HepG2 (cell line): ENCODE measurements at regions not wholly inside any gene's neighbourhood (a gene's known extent, or its start where the extent isn't known, plus 50 kb on each side); places are given as distances from the start of the nearest gene placed in this dataset.
A peak's percentile ranks its signal among the peaks of the same experiment; 100 is the strongest.

ENCODE experiments used
- EEA1 ChIP-seq: sonication (generic); formaldehyde crosslinking; IDR thresholded peaks from 2 replicates; pipeline ENCODE4 v1.5.1; 2020; ENCODE audit warnings: mild to moderate bottlenecking, missing genetic modification reagents, borderline replicate concordance
- ELK4 ChIP-seq: sonication (generic); formaldehyde crosslinking; IDR thresholded peaks from 2 replicates; pipeline ENCODE4 v1.9.0; 2021; ENCODE audit warnings: missing genetic modification reagents, borderline replicate concordance
- FOXA3 ChIP-seq: IDR thresholded peaks from 2 replicates; pipeline ENCODE4 v1.6.1; 2016; ENCODE audit warnings: missing genetic modification reagents, missing compliant biosample characterization
- FUBP1 ChIP-seq: sonication (generic); formaldehyde crosslinking; IDR thresholded peaks from 2 replicates; pipeline ENCODE4 v1.5.1; 2020; ENCODE audit warnings: missing genetic modification reagents, mild to moderate bottlenecking, borderline replicate concordance
- HDAC1 ChIP-seq: sonication (generic); formaldehyde crosslinking; IDR thresholded peaks from 2 replicates; pipeline ENCODE4 v1.5.1; 2020; ENCODE audit warnings: mild to moderate bottlenecking, missing genetic modification reagents
- HNF1B ChIP-seq: sonication (generic); formaldehyde crosslinking; IDR thresholded peaks from 2 replicates; pipeline ENCODE4 v1.5.1; 2020; ENCODE audit warnings: mild to moderate bottlenecking, moderate library complexity, missing genetic modification reagents
- ONECUT2 ChIP-seq: sonication (generic); formaldehyde crosslinking; IDR thresholded peaks from 2 replicates; pipeline ENCODE4 v1.4.0; 2020; ENCODE audit warnings: missing genetic modification reagents
- RNF219 ChIP-seq: sonication (generic); formaldehyde crosslinking; IDR thresholded peaks from 2 replicates; pipeline ENCODE4 v1.5.0; 2020; ENCODE audit warnings: mild to moderate bottlenecking, missing genetic modification reagents
- THAP8 ChIP-seq: sonication (generic); formaldehyde crosslinking; IDR thresholded peaks from 2 replicates; pipeline ENCODE4 v1.5.1; 2020; ENCODE audit warnings: missing genetic modification reagents, mild to moderate bottlenecking, borderline replicate concordance
- ZBTB7B ChIP-seq: sonication (generic); formaldehyde crosslinking; IDR thresholded peaks from 2 replicates; pipeline ENCODE4 v1.4.0; 2020; ENCODE audit warnings: missing genetic modification reagents
- ZEB1 ChIP-seq: IDR thresholded peaks from 2 replicates; pipeline ENCODE4 v1.6.1; 2012; ENCODE audit warnings: mild to moderate bottlenecking, low read depth, inconsistent platforms; ENCODE audit not compliant: insufficient replicate concordance
- ZNF354B ChIP-seq: sonication (generic); formaldehyde crosslinking; IDR thresholded peaks from 2 replicates; pipeline ENCODE4 v1.8.0; 2022; ENCODE audit warnings: mild to moderate bottlenecking, missing genetic modification reagents
- ZNF501 ChIP-seq: sonication (generic); formaldehyde crosslinking; IDR thresholded peaks from 2 replicates; pipeline ENCODE4 v1.5.1; 2020; ENCODE audit warnings: mild to moderate bottlenecking, moderate library complexity, missing genetic modification reagents
- ZNF558 ChIP-seq: sonication (generic); formaldehyde crosslinking; IDR thresholded peaks from 2 replicates; pipeline ENCODE4 v1.9.0; 2022; ENCODE audit warnings: mild to moderate bottlenecking, missing genetic modification reagents, borderline replicate concordance
- ZNF710 ChIP-seq: sonication (generic); formaldehyde crosslinking; IDR thresholded peaks from 2 replicates; pipeline ENCODE4 v1.5.0; 2020; ENCODE audit warnings: mild to moderate bottlenecking, missing genetic modification reagents, borderline replicate concordance
- ZNF766 ChIP-seq: sonication (generic); formaldehyde crosslinking; IDR thresholded peaks from 2 replicates; pipeline ENCODE4 v1.5.0; 2020; ENCODE audit warnings: missing genetic modification reagents, borderline replicate concordance
- ZSCAN20 ChIP-seq: sonication (generic); formaldehyde crosslinking; IDR thresholded peaks from 2 replicates; pipeline ENCODE4 v1.4.0; 2020; ENCODE audit warnings: missing genetic modification reagents, mild to moderate bottlenecking, borderline replicate concordance
- ZSCAN21 ChIP-seq: sonication (generic); formaldehyde crosslinking; IDR thresholded peaks from 2 replicates; pipeline ENCODE4 v1.8.0; 2022; ENCODE audit warnings: mild to moderate bottlenecking, missing genetic modification reagents, moderate library complexity, borderline replicate concordance

GRCh38 chr7:65239707-65240352, 133.8 kb upstream of the ZNF92 start (continued):
- TF ChIP-seq FUBP1 (CRISPR knock-in tag) (no peak), ZNF766 (CRISPR knock-in tag) (no peak), RNF219 (CRISPR knock-in tag) (no peak), ZSCAN20 (CRISPR knock-in tag) (no peak), ZEB1 (no peak), ZNF501 (CRISPR knock-in tag) (peak; percentile 65; the same call in 1 of the 2 replicates), HNF1B (CRISPR knock-in tag) (no peak), ZNF558 (CRISPR knock-in tag) (no peak), ONECUT2 (no peak), EEA1 (0 out of 2 replicates have a peak, but pooled peaks have one; percentile 38), ZSCAN21 (peak; percentile 34; the same call in 1 of the 2 replicates), THAP8 (no peak), ZBTB7B (CRISPR knock-in tag) (peak; percentile 95), ZNF710 (CRISPR knock-in tag) (0 out of 2 replicates have a peak, but pooled peaks have one; percentile 15), ELK4 (CRISPR knock-in tag) (no peak), ZNF354B (CRISPR knock-in tag) (no peak), HDAC1 (CRISPR knock-in tag) (peak; percentile 59), FOXA3 (CRISPR knock-in tag) (no peak)
